ENCODE measurements at regions not wholly inside any gene's neighbourhood (a gene's known extent, or its start where the extent isn't known, plus 50 kb on each side); places are given as distances from the start of the nearest gene placed in this dataset.

DNA sequence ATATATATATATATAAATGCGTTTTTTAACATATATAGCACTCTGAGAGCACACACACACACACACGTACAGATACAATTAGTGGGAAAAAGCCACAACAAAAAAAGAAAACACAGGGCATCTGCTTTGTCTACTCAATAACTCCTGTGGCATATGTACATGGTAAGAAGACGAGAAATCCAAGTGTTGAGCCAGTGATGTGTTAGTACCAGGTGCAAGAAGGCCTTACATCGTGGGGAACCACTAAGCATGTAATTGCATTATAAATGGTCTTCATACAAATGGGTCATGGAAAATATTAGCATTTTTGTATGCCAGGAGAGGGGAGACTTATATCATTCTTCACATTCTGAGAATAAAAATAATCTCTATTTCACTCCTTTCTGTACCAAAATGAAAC is 62.7 kb upstream of the FAM47B start:
- H3K4me3 ChIP-seq (replicated peaks; ENCODE audit: low read depth, low read length): no peak overlapping the region
- TF ChIP-seq, protein P1, sequence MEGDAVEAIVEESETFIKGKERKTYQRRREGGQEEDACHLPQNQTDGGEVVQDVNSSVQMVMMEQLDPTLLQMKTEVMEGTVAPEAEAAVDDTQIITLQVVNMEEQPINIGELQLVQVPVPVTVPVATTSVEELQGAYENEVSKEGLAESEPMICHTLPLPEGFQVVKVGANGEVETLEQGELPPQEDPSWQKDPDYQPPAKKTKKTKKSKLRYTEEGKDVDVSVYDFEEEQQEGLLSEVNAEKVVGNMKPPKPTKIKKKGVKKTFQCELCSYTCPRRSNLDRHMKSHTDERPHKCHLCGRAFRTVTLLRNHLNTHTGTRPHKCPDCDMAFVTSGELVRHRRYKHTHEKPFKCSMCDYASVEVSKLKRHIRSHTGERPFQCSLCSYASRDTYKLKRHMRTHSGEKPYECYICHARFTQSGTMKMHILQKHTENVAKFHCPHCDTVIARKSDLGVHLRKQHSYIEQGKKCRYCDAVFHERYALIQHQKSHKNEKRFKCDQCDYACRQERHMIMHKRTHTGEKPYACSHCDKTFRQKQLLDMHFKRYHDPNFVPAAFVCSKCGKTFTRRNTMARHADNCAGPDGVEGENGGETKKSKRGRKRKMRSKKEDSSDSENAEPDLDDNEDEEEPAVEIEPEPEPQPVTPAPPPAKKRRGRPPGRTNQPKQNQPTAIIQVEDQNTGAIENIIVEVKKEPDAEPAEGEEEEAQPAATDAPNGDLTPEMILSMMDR (IDR thresholded peaks at IDR 0.05; ENCODE audit: low read length, missing control alignments): no peak
- DNase-seq (ENCODE audit: low read depth): no peak

DNA sequence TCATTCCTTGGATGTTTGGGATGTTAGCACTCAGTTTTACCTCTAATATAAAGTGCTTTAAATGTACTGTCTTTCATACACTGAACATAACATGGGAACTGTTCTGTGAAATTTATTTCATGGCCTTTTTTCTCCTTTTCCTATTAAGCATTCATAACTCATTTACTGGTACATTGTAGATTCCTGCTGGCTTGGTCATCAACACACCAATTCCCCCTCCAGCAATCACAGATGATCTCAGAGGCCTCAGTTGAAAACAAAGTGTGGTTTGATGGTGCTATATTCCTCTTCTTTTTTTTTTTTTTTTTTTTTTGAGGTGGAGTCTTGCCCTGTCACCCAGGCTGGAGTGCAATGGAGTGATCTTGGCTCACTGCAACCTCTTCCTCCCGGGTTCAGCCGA is 61.9 kb upstream of the FAM47B start:
- no peak overlapping the region for H3K4me3 ChIP-seq (replicated peaks; ENCODE audit: low read depth, low read length)
- TF ChIP-seq, protein P1 (IDR thresholded peaks at IDR 0.05; ENCODE audit: low read length, missing control alignments): no peak
- peak; percentile 35 for DNase-seq (ENCODE audit: low read depth)

DNA sequence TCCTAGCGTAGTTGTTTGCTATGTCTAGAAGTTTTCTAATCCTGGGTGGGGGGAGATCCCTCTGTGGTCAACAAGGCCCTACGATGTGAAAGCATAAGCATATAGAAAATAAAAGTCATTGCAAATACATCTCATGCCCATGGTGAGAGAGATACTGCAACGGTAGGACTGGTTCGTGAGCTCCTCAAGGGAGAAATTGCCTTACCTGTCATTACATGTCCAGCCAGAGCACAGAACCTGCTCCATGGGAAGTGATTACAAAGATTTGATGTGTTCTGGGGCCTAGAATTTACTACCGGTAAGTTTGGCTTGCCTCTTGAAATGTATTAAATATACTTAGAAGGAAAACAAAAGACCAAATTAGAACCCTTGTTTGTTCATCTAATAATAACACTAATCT is 60.9 kb upstream of the FAM47B start:
- no peak for DNase-seq (ENCODE audit: low read depth)
- H3K4me3 ChIP-seq (replicated peaks; ENCODE audit: low read depth, low read length): no peak overlapping the region
- TF ChIP-seq, protein P1 (IDR thresholded peaks at IDR 0.05; ENCODE audit: low read length, missing control alignments): no peak

DNA sequence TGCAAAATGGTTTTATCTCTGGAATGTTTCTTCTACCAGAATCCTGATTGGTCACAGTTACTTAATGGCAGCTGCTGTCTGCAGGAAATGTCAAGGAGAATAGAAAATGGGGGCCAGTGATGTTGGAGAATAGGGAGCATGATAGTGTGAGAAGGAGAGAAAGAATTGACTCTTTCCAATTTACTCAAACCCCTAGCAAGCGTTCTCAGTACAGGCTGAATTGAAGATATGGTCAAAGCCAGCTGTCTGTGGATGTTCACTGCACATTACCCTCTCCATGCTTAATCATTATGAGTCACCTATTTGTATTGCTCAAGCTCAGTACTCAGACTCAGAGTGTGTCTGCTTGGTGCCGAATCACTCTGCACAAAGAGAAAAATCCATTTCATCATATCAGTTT is 57.8 kb upstream of the FAM47B start:
- TF ChIP-seq, protein P1 (IDR thresholded peaks at IDR 0.05; ENCODE audit: low read length, missing control alignments): no peak
- no peak overlapping the region for H3K4me3 ChIP-seq (replicated peaks; ENCODE audit: low read depth, low read length)
- DNase-seq (ENCODE audit: low read depth): peak; percentile 82

DNA sequence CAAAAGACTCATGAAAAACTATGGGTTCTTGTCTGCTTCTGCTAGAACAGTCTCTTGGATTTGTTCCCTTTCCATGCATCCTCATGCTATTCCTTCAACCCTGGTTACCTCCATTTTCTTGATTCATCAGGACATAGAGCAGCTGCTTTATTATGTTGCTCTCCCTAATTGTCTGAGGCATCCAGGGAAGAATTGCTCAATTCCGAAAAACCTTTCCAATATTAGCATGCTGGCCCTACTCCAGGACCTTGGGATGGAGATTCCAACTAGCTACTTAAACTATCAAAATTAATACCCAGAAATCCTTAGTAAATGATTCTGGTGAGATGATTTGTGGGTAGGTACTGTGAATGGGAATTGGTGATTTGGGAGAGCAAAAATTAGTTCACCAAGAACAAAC is 56.6 kb upstream of the FAM47B start:
- H3K4me3 ChIP-seq (replicated peaks; ENCODE audit: low read depth, low read length): no peak overlapping the region
- DNase-seq (ENCODE audit: low read depth): peak; percentile 26
- TF ChIP-seq, protein P1 (IDR thresholded peaks at IDR 0.05; ENCODE audit: low read length, missing control alignments): no peak

DNA sequence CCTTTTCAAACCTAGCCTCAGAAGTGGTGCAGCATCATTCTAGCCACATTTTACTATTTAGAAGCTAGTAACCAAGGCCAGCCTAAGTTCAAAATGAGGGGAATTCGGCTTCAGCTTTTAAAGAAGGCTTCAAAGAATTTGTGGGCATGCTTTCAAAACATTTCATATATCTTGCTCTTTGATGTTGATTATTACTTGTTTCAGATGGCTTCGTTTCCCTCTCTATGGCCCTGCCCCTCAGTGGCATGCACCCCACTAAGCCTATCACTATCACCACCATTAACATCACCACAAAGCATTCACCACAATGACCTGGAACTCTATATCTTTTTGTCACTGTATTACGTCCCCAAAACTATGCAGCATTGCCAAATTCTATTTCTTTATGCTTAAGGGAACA is 51.2 kb upstream of the FAM47B start:
- TF ChIP-seq, protein P1 (IDR thresholded peaks at IDR 0.05; ENCODE audit: low read length, missing control alignments): no peak
- no peak overlapping the region for H3K4me3 ChIP-seq (replicated peaks; ENCODE audit: low read depth, low read length)
- no peak for DNase-seq (ENCODE audit: low read depth)

All from fibroblast of pulmonary artery (primary cell).